GM19455 (cell line): ENCODE measurements at regions not wholly inside any gene's neighbourhood (a gene's known extent, or its start where the extent isn't known, plus 50 kb on each side); places are given as distances from the start of the nearest gene placed in this dataset.

Experiments used
- ATAC-seq: cut with Tn5 transposase; IDR thresholded peaks from one replicate; pipeline ENCODE4 v1.9.1; 2021; ENCODE audit not compliant: unreplicated experiment

GRCh38 chr4:180156684-180157083 is 2086.5 kb upstream of the TENM3 start:
- ATAC-seq: no peak

- no peak for ATAC-seq
Observed at GRCh38 chr4:180160195-180160983, 2082.8 kb upstream of the TENM3 start.

GRCh38 chr4:180164799-180165198 is 2078.4 kb upstream of the TENM3 start:
- ATAC-seq: no peak

- no peak for ATAC-seq
Observed at GRCh38 chr4:180169394-180169793, 2073.8 kb upstream of the TENM3 start.

GRCh38 chr4:180169966-180170365 is 2073.2 kb upstream of the TENM3 start:
- ATAC-seq: no peak

- ATAC-seq: no peak
Observed at GRCh38 chr4:180179146-180179545, 2064.1 kb upstream of the TENM3 start.

GRCh38 chr4:180189666-180190065 is 2053.5 kb upstream of the TENM3 start:
- ATAC-seq: no peak

- no peak for ATAC-seq
Observed at GRCh38 chr4:180190382-180190781, 2052.8 kb upstream of the TENM3 start.

GRCh38 chr4:180197471-180197870 is 2045.7 kb upstream of the TENM3 start:
- ATAC-seq: no peak

GRCh38 chr4:180203349-180203748 is 2039.9 kb upstream of the TENM3 start:
- no peak for ATAC-seq

- ATAC-seq: no peak
Observed at GRCh38 chr4:180205276-180205675, 2037.9 kb upstream of the TENM3 start.

GRCh38 chr4:180207921-180208320 is 2035.3 kb upstream of the TENM3 start:
- ATAC-seq: no peak

- no peak for ATAC-seq
Observed at GRCh38 chr4:180217070-180217469, 2026.1 kb upstream of the TENM3 start.

- ATAC-seq: no peak
Observed at GRCh38 chr4:180219080-180219479, 2024.1 kb upstream of the TENM3 start.

GRCh38 chr4:180225977-180226376 is 2017.2 kb upstream of the TENM3 start:
- no peak for ATAC-seq

- ATAC-seq: no peak
Observed at GRCh38 chr4:180234730-180235129, 2008.5 kb upstream of the TENM3 start.

GRCh38 chr4:180240670-180241069 is 2002.5 kb upstream of the TENM3 start:
- ATAC-seq: no peak

GRCh38 chr4:180253419-180253818 is 1989.8 kb upstream of the TENM3 start:
- ATAC-seq: no peak

- no peak for ATAC-seq
Observed at GRCh38 chr4:180261346-180261745, 1981.9 kb upstream of the TENM3 start.

GRCh38 chr4:180280076-180280475 is 1963.1 kb upstream of the TENM3 start:
- no peak for ATAC-seq

- ATAC-seq: no peak
Observed at GRCh38 chr4:180280726-180281297, 1962.4 kb upstream of the TENM3 start.

GRCh38 chr4:180281724-180282123 is 1961.5 kb upstream of the TENM3 start:
- ATAC-seq: no peak

GRCh38 chr4:180284267-180284666 is 1958.9 kb upstream of the TENM3 start:
- no peak for ATAC-seq
